ENCODE measurements at regions not wholly inside any gene's neighbourhood (a gene's known extent, or its start where the extent isn't known, plus 50 kb on each side); places are given as distances from the start of the nearest gene placed in this dataset.

DNA sequence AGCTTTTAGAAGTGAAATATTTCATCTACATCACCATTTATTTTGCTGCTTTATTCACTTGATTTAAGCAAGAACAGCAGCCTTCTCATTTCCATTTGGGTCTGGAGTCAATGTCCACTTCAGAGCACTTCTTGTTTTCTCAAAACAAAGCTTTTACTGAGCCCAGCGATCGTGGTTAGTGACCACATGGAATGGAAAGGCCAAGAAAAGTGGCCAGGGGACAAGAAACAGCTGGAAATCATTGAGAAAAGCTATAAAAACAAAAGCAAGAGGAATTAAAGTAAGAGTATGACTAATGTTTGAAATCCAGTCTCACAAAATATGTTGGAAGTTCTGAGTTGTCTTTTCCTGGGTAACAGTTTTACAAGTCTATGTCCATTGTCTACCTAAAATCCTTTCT lies 328.4 kb upstream of the INTU start:
- TF ChIP-seq POLR2A (IDR thresholded peaks at IDR 0.05; ENCODE audit: low read depth, low read length) (no peak), POLR2AphosphoS5 (IDR thresholded peaks at IDR 0.05; ENCODE audit: low read depth, low read length) (no peak), PAX5 (IDR thresholded peaks at IDR 0.05; ENCODE audit: insufficient read depth, low read length, severe bottlenecking) (no peak), TAF1 (IDR thresholded peaks at IDR 0.05; ENCODE audit: low read depth, low read length) (no peak)
